ENCODE measurements at regions not wholly inside any gene's neighbourhood (a gene's known extent, or its start where the extent isn't known, plus 50 kb on each side); places are given as distances from the start of the nearest gene placed in this dataset.

GRCh38 chr9:86605303-86605702 is 251.1 kb upstream of the TUT7 start:
- in situ Hi-C loops (cut with MboI) = no loop called here

More at GRCh38 chr9:86605303-86605702, 251.1 kb upstream of the TUT7 start:
- ATAC-seq (no peak), FAIRE-seq (no peak), DNase-seq (ENCODE audit: extremely low read depth in 1 of 4, low spot score in 3 of 4) (no peak)
- TF ChIP-seq MCM3 (IDR thresholded peaks at IDR 0.05) (no peak), ARNT (IDR thresholded peaks at IDR 0.05) (no peak), TCF7L2 (IDR thresholded peaks at IDR 0.05; ENCODE audit: low read depth, low read length) (no peak), ZFP91 (CRISPR knock-in tag; IDR thresholded peaks at IDR 0.05) (no peak), CHD4 (IDR thresholded peaks at IDR 0.05; ENCODE audit: insufficient read depth, insufficient replicate concordance, low read depth, low read length, poor library complexity, severe bottlenecking) (no peak), ZMIZ1 (IDR thresholded peaks at IDR 0.05; ENCODE audit: low read depth in 2 of 2, low read length in 2 of 2) (no peak)
- H3K9me3 ChIP-seq (replicated peaks; ENCODE audit: control insufficient read depth, insufficient read depth, low read depth, low read length) = no peaks in the 10 kb centered on the region
- no peaks in the 10 kb centered on the region for H3K27me3 ChIP-seq (ENCODE audit: control insufficient read depth in 2 of 2, insufficient read depth in 2 of 2, low read length in 2 of 2)
- no peaks in the 10 kb centered on the region for H3K4me1 ChIP-seq (replicated peaks in 1 of 2; ENCODE audit: control insufficient read depth in 2 of 2, insufficient read depth in 2 of 2, low read length in 2 of 2)
- H3K9me1 ChIP-seq (ENCODE audit: control insufficient read depth, insufficient read depth, low read length) = no peaks in the 10 kb centered on the region
- ChIA-PET POLR2A (no interaction called here), CTCF (ENCODE audit: low intra/inter-chr PET ratio) (no interaction called here)
- H3K79me2 ChIP-seq (ENCODE audit: control insufficient read depth, insufficient read depth, low read length) = no peaks in the 10 kb centered on the region
- H3K27ac ChIP-seq (ENCODE audit: extremely low read depth, low read depth, low read length) = no peak overlapping the region
- H3K36me3 ChIP-seq (ENCODE audit: control insufficient read depth, insufficient read depth, low read length) = no peaks in the 10 kb centered on the region
- no peak overlapping the region for H3K4me3 ChIP-seq
- WGBS (ENCODE audit: insufficient coverage, low coverage, missing lambda C conversion rate) = 0% methylated on average over 3 of the region's 3 CpGs
- no peak overlapping the region for H3K9ac ChIP-seq (ENCODE audit: insufficient read depth in 1 of 2, low read depth in 2 of 2, low read length in 2 of 2)
- BruUV-seq (replicated peaks) = no TSS peak
- no peak overlapping the region for H2AFZ ChIP-seq (ENCODE audit: low read depth, low read length)
- intact Hi-C loops (cut with micrococcal nuclease) = no loop called here
- no peaks in the 10 kb centered on the region for H4K20me1 ChIP-seq (replicated peaks; ENCODE audit: control insufficient read depth, insufficient read depth, low read length)
- no peak overlapping the region for H3K4me2 ChIP-seq (ENCODE audit: insufficient read depth, low read length)

All from K562 (cell line).